ENCODE measurements at regions not wholly inside any gene's neighbourhood (a gene's known extent, or its start where the extent isn't known, plus 50 kb on each side); places are given as distances from the start of the nearest gene placed in this dataset.

- CTCF ChIA-PET, result no interaction called here
- DNase-seq (ENCODE audit: low read depth, low spot score) (no peak), ATAC-seq (no peak)
- Histone ChIP-seq H3K36me3 (ENCODE audit: control insufficient read depth, insufficient read depth, low read length) (no peaks in the 10 kb centered on the region), H3K27me3 (ENCODE audit: control insufficient read depth, insufficient read depth, low read length) (no peaks in the 10 kb centered on the region), H3K4me1 (ENCODE audit: control insufficient read depth, insufficient read depth, low read length) (no peaks in the 10 kb centered on the region), H3K9me3 (ENCODE audit: control insufficient read depth, insufficient read depth, low read depth, low read length) (no peaks in the 10 kb centered on the region), H3K27ac (ENCODE audit: low read length) (no peak overlapping the region), H3K4me3 (ENCODE audit: low read depth in 2 of 2, low read length in 2 of 2) (no peak overlapping the region)
- in situ Hi-C loops (cut with HindIII; ENCODE audit: low pct_unique_long_range_greater_than_20kb, low sequenced_read_pairs), result no loop called here
- no TSS peak for BruUV-seq (replicated peaks)
- intact Hi-C loops (cut with micrococcal nuclease; ENCODE audit: unreplicated experiment), result no loop called here
- POLR2A ChIA-PET, result no interaction called here
- TF ChIP-seq CTCF (IDR thresholded peaks at IDR 0.05), result no peak
- TF ChIP-seq SIN3A (IDR thresholded peaks at IDR 0.05; ENCODE audit: borderline replicate concordance, insufficient read depth, low read depth, low read length), result no peak
- TF ChIP-seq POLR2AphosphoS5 (IDR thresholded peaks at IDR 0.05; ENCODE audit: low read depth, low read length), result no peak
Measured at GRCh38 chr22:49298834-49299750, 528.6 kb downstream of the BRD1 start.

- CTCF ChIA-PET, result no interaction called here
Measured at GRCh38 chr22:49297871-49298721, 529.6 kb downstream of the BRD1 start.

More at GRCh38 chr22:49297871-49298721, 529.6 kb downstream of the BRD1 start:
- TF ChIP-seq CTCF (IDR thresholded peaks at IDR 0.05), result no peak
- TF ChIP-seq SIN3A (IDR thresholded peaks at IDR 0.05; ENCODE audit: borderline replicate concordance, insufficient read depth, low read depth, low read length), result no peak
- no peak for TF ChIP-seq REST (IDR thresholded peaks at IDR 0.05; ENCODE audit: insufficient read depth in 1 of 2, low read depth in 2 of 2, low read length in 1 of 2)
- TF ChIP-seq POLR2AphosphoS5 (IDR thresholded peaks at IDR 0.05; ENCODE audit: low read depth, low read length), result no peak
- TF ChIP-seq TCF7L2 (IDR thresholded peaks at IDR 0.05; ENCODE audit: low read depth, low read length), result no peak
- ATAC-seq (no peak), DNase-seq (ENCODE audit: low read depth, low spot score) (no peak)
- in situ Hi-C loops (cut with HindIII; ENCODE audit: low pct_unique_long_range_greater_than_20kb, low sequenced_read_pairs), result no loop called here
- Histone ChIP-seq H3K4me3 (ENCODE audit: low read depth in 2 of 2, low read length in 2 of 2) (no peak overlapping the region), H3K27me3 (ENCODE audit: control insufficient read depth, insufficient read depth, low read length) (no peaks in the 10 kb centered on the region), H3K9me3 (ENCODE audit: control insufficient read depth, insufficient read depth, low read depth, low read length) (no peaks in the 10 kb centered on the region), H3K36me3 (ENCODE audit: control insufficient read depth, insufficient read depth, low read length) (no peaks in the 10 kb centered on the region), H3K27ac (ENCODE audit: low read length) (no peak overlapping the region), H3K4me1 (ENCODE audit: control insufficient read depth, insufficient read depth, low read length) (no peaks in the 10 kb centered on the region)
- POLR2A ChIA-PET, result no interaction called here
- no TSS peak for BruUV-seq (replicated peaks)
- intact Hi-C loops (cut with micrococcal nuclease; ENCODE audit: unreplicated experiment), result no loop called here

Measured in Panc1 (cell line).